KOPT-K1 (cell line): ENCODE measurements at regions not wholly inside any gene's neighbourhood (a gene's known extent, or its start where the extent isn't known, plus 50 kb on each side); places are given as distances from the start of the nearest gene placed in this dataset.

Experiments used
- H3K27ac ChIP-seq: fragments of 200-600 bp; sonication (generic); 2 replicates; pipeline ENCODE4 v1.5.1; 2016; ENCODE audit warnings: antibody characterized with exemption, mild to moderate bottlenecking, low read depth, low read length; ENCODE audit not compliant: poor library complexity, severe bottlenecking
- H3K36me3 ChIP-seq: fragments of 200-600 bp; sonication (generic); 2 replicates; pipeline ENCODE4 v1.5.1; 2017; ENCODE audit warnings: antibody characterized with exemption, mild to moderate bottlenecking, low read length, moderate library complexity; ENCODE audit not compliant: insufficient read depth
- H3K9me3 ChIP-seq: fragments of 200-600 bp; sonication (generic); 2 replicates; pipeline ENCODE4 v1.5.1; 2017; ENCODE audit warnings: antibody characterized with exemption, low read length, mild to moderate bottlenecking; ENCODE audit not compliant: insufficient read depth, poor library complexity, severe bottlenecking

GRCh38 chr22:46082633-46083032, 67.7 kb upstream of the PPARA start:
- no peak overlapping the region for H3K27ac ChIP-seq
- H3K36me3 ChIP-seq = peaks cover 59% of the 10 kb centered on the region
- H3K9me3 ChIP-seq = no peaks in the 10 kb centered on the region

GRCh38 chr22:46083383-46084350, 66.7 kb upstream of the PPARA start:
- Histone ChIP-seq H3K27ac (no peak overlapping the region), H3K9me3 (no peaks in the 10 kb centered on the region), H3K36me3 (peaks cover 64% of the 10 kb centered on the region)

GRCh38 chr22:46084376-46084775, 66.0 kb upstream of the PPARA start:
- H3K27ac ChIP-seq = no peak overlapping the region
- peaks cover 65% of the 10 kb centered on the region for H3K36me3 ChIP-seq
- no peaks in the 10 kb centered on the region for H3K9me3 ChIP-seq

GRCh38 chr22:46084943-46085827, 65.1 kb upstream of the PPARA start:
- H3K27ac ChIP-seq = no peak overlapping the region
- peaks cover 69% of the 10 kb centered on the region for H3K36me3 ChIP-seq
- no peaks in the 10 kb centered on the region for H3K9me3 ChIP-seq

- H3K27ac ChIP-seq = no peak overlapping the region
- no peaks in the 10 kb centered on the region for H3K9me3 ChIP-seq
- H3K36me3 ChIP-seq = peaks cover 74% of the 10 kb centered on the region
These were observed 64.3 kb upstream of the PPARA start for GRCh38 chr22:46085828-46086576.

GRCh38 chr22:46086577-46087335, 63.6 kb upstream of the PPARA start:
- H3K27ac ChIP-seq = no peak overlapping the region
- H3K9me3 ChIP-seq = no peaks in the 10 kb centered on the region
- H3K36me3 ChIP-seq = peaks cover 77% of the 10 kb centered on the region

- Histone ChIP-seq H3K36me3 (peaks cover 75% of the 10 kb centered on the region), H3K9me3 (no peaks in the 10 kb centered on the region), H3K27ac (no peak overlapping the region)
These were observed 63.0 kb upstream of the PPARA start for GRCh38 chr22:46087336-46087690.

- peaks cover 81% of the 10 kb centered on the region for H3K36me3 ChIP-seq
- H3K9me3 ChIP-seq = no peaks in the 10 kb centered on the region
- H3K27ac ChIP-seq = no peak overlapping the region
These were observed 62.5 kb upstream of the PPARA start for GRCh38 chr22:46087816-46088277.

- Histone ChIP-seq H3K27ac (no peak overlapping the region), H3K36me3 (peaks cover 87% of the 10 kb centered on the region), H3K9me3 (no peaks in the 10 kb centered on the region)
These were observed 61.6 kb upstream of the PPARA start for GRCh38 chr22:46088541-46089311.

GRCh38 chr22:46089426-46090035, 60.8 kb upstream of the PPARA start:
- Histone ChIP-seq H3K27ac (no peak overlapping the region), H3K36me3 (peaks cover 82% of the 10 kb centered on the region), H3K9me3 (no peaks in the 10 kb centered on the region)

GRCh38 chr22:46090036-46090591, 60.2 kb upstream of the PPARA start:
- no peaks in the 10 kb centered on the region for H3K9me3 ChIP-seq
- H3K27ac ChIP-seq = no peak overlapping the region
- H3K36me3 ChIP-seq = peaks cover 78% of the 10 kb centered on the region

GRCh38 chr22:46090631-46091201, 59.6 kb upstream of the PPARA start:
- no peak overlapping the region for H3K27ac ChIP-seq
- peaks cover 76% of the 10 kb centered on the region for H3K36me3 ChIP-seq
- H3K9me3 ChIP-seq = no peaks in the 10 kb centered on the region
